ENCODE measurements at regions not wholly inside any gene's neighbourhood (a gene's known extent, or its start where the extent isn't known, plus 50 kb on each side); places are given as distances from the start of the nearest gene placed in this dataset.

GRCh38 chr4:22901631-22902030, 208.9 kb downstream of the GBA3 start:
- TF ChIP-seq CTCF (IDR thresholded peaks at IDR 0.05): no peak
- no peak for TF ChIP-seq POLR2A (IDR thresholded peaks at IDR 0.05)
